ENCODE measurements at regions not wholly inside any gene's neighbourhood (a gene's known extent, or its start where the extent isn't known, plus 50 kb on each side); places are given as distances from the start of the nearest gene placed in this dataset.

- H3K27me3 Mint-ChIP-seq: no peaks in the 10 kb centered on the region
- Histone ChIP-seq H3K4me3 (ENCODE audit: control extremely low read depth in 1 of 5, extremely low read depth in 1 of 5, insufficient read depth in 1 of 5, low read depth in 2 of 5, low read length in 4 of 5) (no peak overlapping the region), H3K4me1 (ENCODE audit: control insufficient read depth in 2 of 2, insufficient read depth in 2 of 2, low read length in 2 of 2) (no peaks in the 10 kb centered on the region), H3K27me3 (replicated peaks in 1 of 4; ENCODE audit: control extremely low read depth in 1 of 4, control insufficient read depth in 3 of 4, insufficient read depth in 4 of 4, low read length in 3 of 4) (no peaks in the 10 kb centered on the region), H3K79me2 (ENCODE audit: control insufficient read depth, insufficient read depth, low read length) (no peaks in the 10 kb centered on the region), H3K9me3 (ENCODE audit: control extremely low read depth in 1 of 3, control insufficient read depth in 2 of 3, insufficient read depth in 1 of 3, low read length in 2 of 3) (peaks cover 0 to 8% (median 0%) of the 10 kb centered on the region in 3 donors), H3K4me2 (replicated peaks; ENCODE audit: low read depth, low read length, poor library complexity, severe bottlenecking) (no peak overlapping the region), H4K20me1 (ENCODE audit: control insufficient read depth, insufficient read depth, low read length, poor library complexity, severe bottlenecking) (no peaks in the 10 kb centered on the region), H3K36me3 (replicated peaks in 1 of 2; ENCODE audit: control extremely low read depth in 1 of 2, control insufficient read depth in 1 of 2, extremely low read depth in 1 of 2, insufficient read depth in 2 of 2, low read length in 1 of 2) (no peaks in the 10 kb centered on the region), H2AFZ (ENCODE audit: insufficient read depth, low read depth, low read length, poor library complexity, severe bottlenecking) (no peak overlapping the region), H3K27ac (ENCODE audit: low read length in 2 of 2) (no peak overlapping the region), H3K9ac (ENCODE audit: low read length) (no peak overlapping the region)
- 81% methylated on average over 2 of the region's 2 CpGs for WGBS (ENCODE audit: insufficient coverage)
- no peak overlapping the region for H3K27ac Mint-ChIP-seq
- DNase-seq (no peak), ATAC-seq (ENCODE audit: low read depth) (no peak)
- intact Hi-C loops (cut with micrococcal nuclease): no loop called here
- no peaks in the 10 kb centered on the region for H3K4me1 Mint-ChIP-seq
- POLR2A ChIA-PET: no interaction called here
- TF ChIP-seq, protein P1, sequence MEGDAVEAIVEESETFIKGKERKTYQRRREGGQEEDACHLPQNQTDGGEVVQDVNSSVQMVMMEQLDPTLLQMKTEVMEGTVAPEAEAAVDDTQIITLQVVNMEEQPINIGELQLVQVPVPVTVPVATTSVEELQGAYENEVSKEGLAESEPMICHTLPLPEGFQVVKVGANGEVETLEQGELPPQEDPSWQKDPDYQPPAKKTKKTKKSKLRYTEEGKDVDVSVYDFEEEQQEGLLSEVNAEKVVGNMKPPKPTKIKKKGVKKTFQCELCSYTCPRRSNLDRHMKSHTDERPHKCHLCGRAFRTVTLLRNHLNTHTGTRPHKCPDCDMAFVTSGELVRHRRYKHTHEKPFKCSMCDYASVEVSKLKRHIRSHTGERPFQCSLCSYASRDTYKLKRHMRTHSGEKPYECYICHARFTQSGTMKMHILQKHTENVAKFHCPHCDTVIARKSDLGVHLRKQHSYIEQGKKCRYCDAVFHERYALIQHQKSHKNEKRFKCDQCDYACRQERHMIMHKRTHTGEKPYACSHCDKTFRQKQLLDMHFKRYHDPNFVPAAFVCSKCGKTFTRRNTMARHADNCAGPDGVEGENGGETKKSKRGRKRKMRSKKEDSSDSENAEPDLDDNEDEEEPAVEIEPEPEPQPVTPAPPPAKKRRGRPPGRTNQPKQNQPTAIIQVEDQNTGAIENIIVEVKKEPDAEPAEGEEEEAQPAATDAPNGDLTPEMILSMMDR (IDR thresholded peaks at IDR 0.05): no peak
- TF ChIP-seq EZH2 (IDR thresholded peaks at IDR 0.05; ENCODE audit: borderline replicate concordance, insufficient read depth, low read depth, low read length, poor library complexity, severe bottlenecking): no peak
- H3K9me3 Mint-ChIP-seq (ENCODE audit: insufficient read depth): no peaks in the 10 kb centered on the region
- CTCF ChIA-PET: no interaction called here
- H3K4me3 Mint-ChIP-seq: no peak overlapping the region
Observed at GRCh38 chr12:17949558-17950141, 140.3 kb downstream of the RERGL start.

DNA sequence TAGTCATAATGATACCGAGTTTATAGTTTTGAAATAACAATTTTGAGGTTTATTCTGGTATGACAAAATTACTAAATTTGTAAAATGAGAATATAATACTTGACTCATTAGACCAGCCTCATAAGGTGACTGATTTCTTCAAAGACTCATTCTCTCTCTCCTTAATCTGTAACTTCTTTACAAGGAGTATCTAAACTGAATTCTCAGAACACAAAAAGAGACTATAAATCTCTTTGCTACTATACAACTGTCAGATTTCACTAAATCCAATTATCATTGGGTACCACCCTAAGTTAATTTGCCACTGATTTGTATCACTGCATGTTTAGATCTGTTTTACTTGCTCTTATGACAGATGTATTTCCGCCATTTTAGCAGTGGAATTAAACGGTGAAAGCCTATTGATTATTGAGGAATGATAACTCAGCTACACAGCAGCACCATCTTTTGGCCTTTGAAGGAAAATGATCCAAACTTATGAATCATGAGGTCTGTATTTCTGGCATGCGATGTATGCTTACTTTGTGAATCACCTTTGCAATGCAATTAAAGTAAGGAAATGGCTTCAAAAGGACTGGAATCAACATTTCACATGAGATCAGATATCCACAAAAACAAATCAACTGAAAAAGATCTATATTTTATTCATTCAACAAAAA lies 161.2 kb downstream of the RERGL start:
- POLR2A ChIA-PET: no interaction called here
- no peaks in the 10 kb centered on the region for H3K27me3 Mint-ChIP-seq

More for the DNA sequence above, 161.2 kb downstream of the RERGL start:
- H3K4me3 ChIP-seq (ENCODE audit: control extremely low read depth in 1 of 5, extremely low read depth in 1 of 5, insufficient read depth in 1 of 5, low read depth in 2 of 5, low read length in 4 of 5): no peak overlapping the region
- TF ChIP-seq, protein P1 (IDR thresholded peaks at IDR 0.05): no peak
- TF ChIP-seq EZH2 (IDR thresholded peaks at IDR 0.05; ENCODE audit: borderline replicate concordance, insufficient read depth, low read depth, low read length, poor library complexity, severe bottlenecking): no peak
- H3K9me3 ChIP-seq (ENCODE audit: control extremely low read depth in 1 of 3, control insufficient read depth in 2 of 3, insufficient read depth in 1 of 3, low read length in 2 of 3): peaks cover 0 to 2% (median 0%) of the 10 kb centered on the region in 3 donors
- no peak for DNase-seq
- no peaks in the 10 kb centered on the region for H3K4me1 Mint-ChIP-seq
- no peaks in the 10 kb centered on the region for H3K79me2 ChIP-seq (ENCODE audit: control insufficient read depth, insufficient read depth, low read length)
- no peak overlapping the region for H3K27ac ChIP-seq (ENCODE audit: low read length in 2 of 2)
- no peak overlapping the region for H3K27ac Mint-ChIP-seq
- no peak overlapping the region for H3K4me2 ChIP-seq (replicated peaks; ENCODE audit: low read depth, low read length, poor library complexity, severe bottlenecking)
- CTCF ChIA-PET: no interaction called here
- no peak overlapping the region for H2AFZ ChIP-seq (ENCODE audit: insufficient read depth, low read depth, low read length, poor library complexity, severe bottlenecking)
- intact Hi-C loops (cut with micrococcal nuclease): no loop called here
- H3K27me3 ChIP-seq (replicated peaks in 1 of 4; ENCODE audit: control extremely low read depth in 1 of 4, control insufficient read depth in 3 of 4, insufficient read depth in 4 of 4, low read length in 3 of 4): no peaks in the 10 kb centered on the region
- no peak overlapping the region for H3K4me3 Mint-ChIP-seq
- no peak for ATAC-seq (ENCODE audit: low read depth)
- no peak overlapping the region for H3K9ac ChIP-seq (ENCODE audit: low read length)
- H3K4me1 ChIP-seq (ENCODE audit: control insufficient read depth in 2 of 2, insufficient read depth in 2 of 2, low read length in 2 of 2): no peaks in the 10 kb centered on the region
- H3K9me3 Mint-ChIP-seq (ENCODE audit: insufficient read depth): no peaks in the 10 kb centered on the region
- WGBS (ENCODE audit: insufficient coverage): no CpG with 5 or more reads among the region's 4 CpGs
- no peaks in the 10 kb centered on the region for H3K36me3 ChIP-seq (replicated peaks in 1 of 2; ENCODE audit: control extremely low read depth in 1 of 2, control insufficient read depth in 1 of 2, extremely low read depth in 1 of 2, insufficient read depth in 2 of 2, low read length in 1 of 2)
- H4K20me1 ChIP-seq (ENCODE audit: control insufficient read depth, insufficient read depth, low read length, poor library complexity, severe bottlenecking): no peaks in the 10 kb centered on the region
